ENCODE measurements at regions not wholly inside any gene's neighbourhood (a gene's known extent, or its start where the extent isn't known, plus 50 kb on each side); places are given as distances from the start of the nearest gene placed in this dataset.

DNA sequence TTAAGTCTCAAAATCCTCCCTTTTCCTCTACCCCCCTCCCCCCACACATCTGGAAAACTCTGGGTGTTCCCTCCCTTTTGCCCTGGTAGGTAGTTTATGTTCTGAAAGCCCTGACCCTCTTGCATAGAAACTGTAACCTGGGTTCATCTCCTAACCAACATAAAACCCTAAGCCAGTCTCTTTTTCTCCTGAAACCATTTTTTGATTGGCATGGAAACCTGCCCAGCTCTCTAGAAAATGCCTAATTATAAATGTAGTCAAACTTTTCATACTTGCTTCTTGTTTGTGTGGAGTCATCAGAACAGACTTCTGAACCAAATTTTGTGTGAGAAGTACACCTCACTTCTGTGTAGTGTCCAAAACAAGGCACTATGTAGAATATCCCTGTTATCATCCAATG is 1264.4 kb downstream of the SI start:
- no peak for TF ChIP-seq CTCF (IDR thresholded peaks at IDR 0.05)
- no peak overlapping the region for H3K27ac ChIP-seq
- H3K9me3 ChIP-seq = peaks cover 6% of the 10 kb centered on the region
- no peak overlapping the region for H3K4me3 ChIP-seq
- H3K4me1 ChIP-seq = no peaks in the 10 kb centered on the region
- DNase-seq = no peak
- no peaks in the 10 kb centered on the region for H3K27me3 ChIP-seq
- no peak for ATAC-seq
- intact Hi-C loops (cut with DNase I) = no loop called here
- no peaks in the 10 kb centered on the region for H3K36me3 ChIP-seq

DNA sequence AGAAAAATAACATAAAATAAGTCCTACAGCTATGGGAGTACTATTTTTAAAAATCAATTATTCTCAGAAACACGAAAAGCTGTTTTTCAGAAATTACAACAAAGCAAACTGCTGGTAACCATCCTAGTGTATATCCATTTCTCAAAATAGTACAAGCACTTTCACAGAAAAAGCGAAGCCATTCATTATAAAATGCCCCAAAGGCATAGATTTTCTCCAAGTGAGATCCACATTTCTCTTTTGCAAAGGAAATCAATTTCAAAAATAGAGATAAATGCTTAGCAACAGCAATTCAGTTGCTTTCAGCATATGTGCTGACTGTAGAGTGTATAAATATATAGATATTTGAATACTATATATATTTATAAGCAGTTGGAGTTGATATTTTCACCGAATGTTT is 1266.3 kb downstream of the SI start:
- ATAC-seq (no peak), DNase-seq (no peak)
- no peaks in the 10 kb centered on the region for H3K4me1 ChIP-seq
- no peak overlapping the region for H3K27ac ChIP-seq
- no peak for TF ChIP-seq CTCF (IDR thresholded peaks at IDR 0.05)
- intact Hi-C loops (cut with DNase I) = no loop called here
- H3K36me3 ChIP-seq = no peaks in the 10 kb centered on the region
- H3K9me3 ChIP-seq = peaks cover 6% of the 10 kb centered on the region
- H3K27me3 ChIP-seq = no peaks in the 10 kb centered on the region
- H3K4me3 ChIP-seq = no peak overlapping the region

GRCh38 chr3:163809540-163809993 is 1268.7 kb downstream of the SI start:
- no peak for ATAC-seq
- TF ChIP-seq CTCF (IDR thresholded peaks at IDR 0.05) = no peak
- no peak for DNase-seq
- H3K27ac ChIP-seq = no peak overlapping the region
- H3K36me3 ChIP-seq = no peaks in the 10 kb centered on the region
- H3K27me3 ChIP-seq = no peaks in the 10 kb centered on the region
- H3K4me3 ChIP-seq = no peak overlapping the region
- intact Hi-C loops (cut with DNase I) = no loop called here
- no peaks in the 10 kb centered on the region for H3K4me1 ChIP-seq
- H3K9me3 ChIP-seq = no peaks in the 10 kb centered on the region

DNA sequence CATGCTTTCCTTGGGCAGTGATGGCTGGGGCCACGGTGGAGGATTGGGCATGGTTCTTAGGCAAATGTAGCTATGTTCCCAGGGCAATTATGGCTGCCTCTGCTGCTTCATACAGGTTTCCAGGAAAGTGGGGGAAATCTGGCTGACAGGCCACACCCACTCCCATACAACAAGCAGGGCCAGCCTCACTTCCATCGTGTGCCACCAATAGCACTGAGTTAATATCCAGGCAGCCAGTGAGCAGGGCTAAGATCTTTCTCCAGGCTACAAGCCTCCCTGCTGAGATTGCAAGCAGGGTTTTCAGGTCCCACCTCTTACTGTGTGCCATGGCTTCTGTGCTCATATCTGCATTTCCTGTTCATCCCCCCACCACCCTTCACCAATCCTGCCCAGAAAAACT is 1291.9 kb downstream of the SI start:
- intact Hi-C loops (cut with DNase I) = no loop called here
- ATAC-seq (no peak), DNase-seq (no peak)
- H3K27ac ChIP-seq = no peak overlapping the region
- no peaks in the 10 kb centered on the region for H3K9me3 ChIP-seq
- H3K27me3 ChIP-seq = no peaks in the 10 kb centered on the region
- no peak overlapping the region for H3K4me3 ChIP-seq
- TF ChIP-seq CTCF (IDR thresholded peaks at IDR 0.05) = no peak
- no peaks in the 10 kb centered on the region for H3K4me1 ChIP-seq
- H3K36me3 ChIP-seq = no peaks in the 10 kb centered on the region

DNA sequence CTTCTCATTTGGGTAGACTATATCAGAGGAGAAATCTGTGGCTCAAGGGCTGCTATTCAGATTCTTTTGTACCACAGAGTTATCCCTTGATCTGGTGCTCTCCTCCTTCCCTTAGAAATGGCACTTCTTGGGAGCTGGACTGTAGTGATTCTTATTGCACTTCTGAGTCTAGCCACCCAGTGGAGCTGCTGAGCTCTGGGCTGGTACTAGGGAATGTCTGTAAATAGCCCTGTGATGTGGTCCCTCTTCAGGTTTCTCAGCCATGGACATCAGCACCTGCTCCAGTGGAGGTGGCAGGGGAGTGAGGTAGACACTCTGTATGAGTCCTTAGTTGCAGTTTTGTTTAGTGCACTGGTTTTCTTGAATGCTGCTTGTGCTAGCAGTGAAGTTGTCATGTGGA is 1292.6 kb downstream of the SI start:
- DNase-seq (no peak), ATAC-seq (no peak)
- no peak for TF ChIP-seq CTCF (IDR thresholded peaks at IDR 0.05)
- H3K36me3 ChIP-seq = no peaks in the 10 kb centered on the region
- H3K9me3 ChIP-seq = no peaks in the 10 kb centered on the region
- intact Hi-C loops (cut with DNase I) = no loop called here
- no peak overlapping the region for H3K27ac ChIP-seq
- no peaks in the 10 kb centered on the region for H3K27me3 ChIP-seq
- H3K4me1 ChIP-seq = no peaks in the 10 kb centered on the region
- no peak overlapping the region for H3K4me3 ChIP-seq

All from upper lobe of right lung (tissue), 1 donor.